ENCODE measurements at regions not wholly inside any gene's neighbourhood (a gene's known extent, or its start where the extent isn't known, plus 50 kb on each side); places are given as distances from the start of the nearest gene placed in this dataset.
"Not testable (repeated sequence)": the region's sequence is repeated elsewhere in the genome, so short reads cannot be mapped to it uniquely, and the experiment has no call there.

GRCh38 chr10:46197050-46197449 is 89.7 kb upstream of the ANTXRL start:
- H3K27me3 ChIP-seq: no peaks in the 10 kb centered on the region
- no peaks in the 10 kb centered on the region for H3K36me3 ChIP-seq
- no peak for DNase-seq (ENCODE audit: low read depth in 1 of 2, low spot score in 1 of 2)
- TF ChIP-seq CTCF (IDR thresholded peaks at IDR 0.05; ENCODE audit: low read depth, low read length): no peak
- no peaks in the 10 kb centered on the region for H3K9me3 ChIP-seq (ENCODE audit: low read depth)
- no peak overlapping the region for H3K4me3 ChIP-seq
- H3K27ac ChIP-seq: no peak overlapping the region
- no peaks in the 10 kb centered on the region for H3K4me1 ChIP-seq (ENCODE audit: low read depth)

- H3K9me3 ChIP-seq (ENCODE audit: low read depth): no peaks in the 10 kb centered on the region
- no peaks in the 10 kb centered on the region for H3K27me3 ChIP-seq
- TF ChIP-seq CTCF (IDR thresholded peaks at IDR 0.05; ENCODE audit: low read depth, low read length): no peak
- no peak overlapping the region for H3K4me3 ChIP-seq
- no peak overlapping the region for H3K27ac ChIP-seq
- H3K4me1 ChIP-seq (ENCODE audit: low read depth): no peaks in the 10 kb centered on the region
- no peaks in the 10 kb centered on the region for H3K36me3 ChIP-seq
- DNase-seq (ENCODE audit: low read depth in 1 of 2, low spot score in 1 of 2): no peak
Observed at GRCh38 chr10:46198516-46198915, 88.3 kb upstream of the ANTXRL start.

GRCh38 chr10:46202405-46202804 is 84.4 kb upstream of the ANTXRL start:
- DNase-seq (ENCODE audit: low read depth in 1 of 2, low spot score in 1 of 2); H3K36me3 ChIP-seq; H3K4me3 ChIP-seq; H3K27ac ChIP-seq; H3K4me1 ChIP-seq (ENCODE audit: low read depth); H3K27me3 ChIP-seq; H3K9me3 ChIP-seq (ENCODE audit: low read depth): not testable (repeated sequence)

DNA sequence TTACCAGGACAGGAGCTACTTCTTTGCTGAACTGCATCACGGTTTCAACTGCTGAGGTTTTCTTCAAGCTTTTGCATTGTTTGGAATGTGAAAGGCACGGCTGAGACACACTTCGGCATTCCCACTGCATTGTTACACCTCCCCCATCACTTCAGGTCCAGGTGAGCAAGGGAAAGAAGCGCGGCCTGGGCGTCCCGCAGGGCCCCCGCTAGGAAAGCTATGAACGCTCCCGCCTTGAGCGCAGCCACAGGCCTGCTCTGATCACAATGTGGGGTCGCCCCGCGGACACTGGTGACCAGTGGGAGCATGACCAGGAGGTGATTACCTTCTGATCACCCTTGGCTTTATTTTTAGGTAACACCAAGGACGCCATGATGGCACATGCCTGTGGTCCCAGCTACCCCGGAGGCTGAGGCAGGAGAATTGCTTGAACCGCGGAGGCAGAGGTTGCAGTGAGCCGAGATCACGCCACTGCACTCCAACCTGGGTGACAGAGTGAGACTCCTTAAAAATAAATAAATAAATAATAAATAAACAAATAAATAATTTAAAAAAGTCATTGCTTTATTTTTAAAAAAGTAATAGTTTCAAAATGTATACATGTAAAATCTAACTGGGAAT is 82.2 kb upstream of the ANTXRL start:
- H3K4me1 ChIP-seq (ENCODE audit: low read depth); DNase-seq (ENCODE audit: low read depth in 1 of 2, low spot score in 1 of 2); H3K4me3 ChIP-seq; H3K27ac ChIP-seq; H3K36me3 ChIP-seq; H3K9me3 ChIP-seq (ENCODE audit: low read depth); H3K27me3 ChIP-seq: not testable (repeated sequence)

DNA sequence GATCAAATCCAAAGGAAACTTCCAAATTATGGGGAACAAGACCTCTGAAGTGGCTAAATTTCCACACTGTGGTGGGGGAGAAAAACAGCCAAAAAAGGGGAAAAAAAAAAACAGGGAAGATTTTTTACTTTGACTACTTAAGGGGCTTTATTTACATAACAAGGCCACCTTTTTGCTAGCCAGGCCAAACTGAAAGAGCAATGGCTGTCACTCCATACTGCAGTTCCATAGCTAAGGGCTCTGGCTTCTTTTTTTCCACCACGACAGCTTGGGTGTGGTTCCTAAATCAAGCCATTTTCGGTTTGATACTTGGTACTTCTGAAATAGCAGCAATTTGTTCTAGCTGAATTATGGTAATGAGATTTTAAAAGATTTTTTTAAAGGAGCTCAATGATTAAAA is 76.4 kb upstream of the ANTXRL start:
- H3K27me3 ChIP-seq; H3K4me3 ChIP-seq; H3K9me3 ChIP-seq (ENCODE audit: low read depth); H3K4me1 ChIP-seq (ENCODE audit: low read depth); H3K36me3 ChIP-seq; DNase-seq (ENCODE audit: low read depth in 1 of 2, low spot score in 1 of 2); H3K27ac ChIP-seq: not testable (repeated sequence)

- Histone ChIP-seq H3K27ac (no peak overlapping the region), H3K27me3 (no peaks in the 10 kb centered on the region), H3K4me3 (no peak overlapping the region), H3K4me1 (ENCODE audit: low read depth) (peaks cover 4% of the 10 kb centered on the region), H3K9me3 (ENCODE audit: low read depth) (no peaks in the 10 kb centered on the region), H3K36me3 (no peaks in the 10 kb centered on the region)
- TF ChIP-seq CTCF (IDR thresholded peaks at IDR 0.05; ENCODE audit: low read depth, low read length): no peak
- no peak for DNase-seq (ENCODE audit: low read depth in 1 of 2, low spot score in 1 of 2)
Observed at GRCh38 chr10:46215426-46215825, 71.4 kb upstream of the ANTXRL start.

GRCh38 chr10:46216003-46216634 is 70.7 kb upstream of the ANTXRL start:
- Histone ChIP-seq H3K9me3 (ENCODE audit: low read depth) (no peaks in the 10 kb centered on the region), H3K27ac (no peak overlapping the region), H3K36me3 (no peaks in the 10 kb centered on the region), H3K4me3 (no peak overlapping the region), H3K27me3 (no peaks in the 10 kb centered on the region), H3K4me1 (ENCODE audit: low read depth) (peaks cover 4% of the 10 kb centered on the region)
- TF ChIP-seq CTCF (IDR thresholded peaks at IDR 0.05; ENCODE audit: low read depth, low read length): no peak
- no peak for DNase-seq (ENCODE audit: low read depth in 1 of 2, low spot score in 1 of 2)
